ENCODE measurements at regions not wholly inside any gene's neighbourhood (a gene's known extent, or its start where the extent isn't known, plus 50 kb on each side); places are given as distances from the start of the nearest gene placed in this dataset.

- DNase-seq = no peak
Measured at GRCh38 chr10:78850644-78851435, 217.9 kb upstream of the ZMIZ1 start.

- no peak for DNase-seq
Measured at GRCh38 chr10:78851647-78852046, 217.1 kb upstream of the ZMIZ1 start.

GRCh38 chr10:78852466-78853240, 216.1 kb upstream of the ZMIZ1 start:
- DNase-seq = no peak

- DNase-seq = no peak
Measured at GRCh38 chr10:78853864-78854263, 214.9 kb upstream of the ZMIZ1 start.

GRCh38 chr10:78856421-78856820, 212.3 kb upstream of the ZMIZ1 start:
- no peak for DNase-seq

GRCh38 chr10:78857193-78857592, 211.6 kb upstream of the ZMIZ1 start:
- no peak for DNase-seq

GRCh38 chr10:78859266-78859665, 209.5 kb upstream of the ZMIZ1 start:
- no peak for DNase-seq

- no peak for DNase-seq
Measured at GRCh38 chr10:78859769-78860168, 209.0 kb upstream of the ZMIZ1 start.

GRCh38 chr10:78860260-78860914, 208.4 kb upstream of the ZMIZ1 start:
- no peak for DNase-seq

- DNase-seq = no peak
Measured at GRCh38 chr10:78861529-78862327, 207.0 kb upstream of the ZMIZ1 start.

GRCh38 chr10:78862328-78862640, 206.5 kb upstream of the ZMIZ1 start:
- no peak for DNase-seq

GRCh38 chr10:78863140-78863905, 205.4 kb upstream of the ZMIZ1 start:
- DNase-seq = no peak

- DNase-seq = no peak
Measured at GRCh38 chr10:78863906-78864239, 204.9 kb upstream of the ZMIZ1 start.

GRCh38 chr10:78864761-78865537, 203.8 kb upstream of the ZMIZ1 start:
- DNase-seq = no peak

GRCh38 chr10:78865538-78865875, 203.3 kb upstream of the ZMIZ1 start:
- no peak for DNase-seq

GRCh38 chr10:78865931-78866717, 202.6 kb upstream of the ZMIZ1 start:
- DNase-seq = no peak

GRCh38 chr10:78866731-78867554, 201.8 kb upstream of the ZMIZ1 start:
- DNase-seq = no peak

- DNase-seq = no peak
Measured at GRCh38 chr10:78867555-78867939, 201.2 kb upstream of the ZMIZ1 start.

- DNase-seq = no peak
Measured at GRCh38 chr10:78868048-78868447, 200.7 kb upstream of the ZMIZ1 start.

- DNase-seq = no peak
Measured at GRCh38 chr10:78868456-78868855, 200.3 kb upstream of the ZMIZ1 start.

Measured in NCI-H187 treated with DMSO at 0.1 percent for 48 hours (cell line).